Fibroblast of mammary gland (primary cell): ENCODE measurements at regions not wholly inside any gene's neighbourhood (a gene's known extent, or its start where the extent isn't known, plus 50 kb on each side); places are given as distances from the start of the nearest gene placed in this dataset.

ENCODE experiments used
- DNase-seq: peaks from one replicate; pipeline ENCODE4 v3.0.0-alpha.2; 2010; ENCODE audit warnings: low read depth
- H3K4me3 ChIP-seq: 2 replicates; pipeline ENCODE4 v1.5.1; 2011; ENCODE audit warnings: low read depth, mild to moderate bottlenecking, low read length, moderate library complexity; ENCODE audit not compliant: control insufficient read depth
- CTCF ChIP-seq: conservative IDR thresholded peaks from 2 replicates; pipeline ENCODE4 v1.5.1; 2011; ENCODE audit warnings: low read depth, low read length, inconsistent platforms; ENCODE audit not compliant: control insufficient read depth, insufficient read depth

GRCh38 chr21:34219334-34220060 lies 144.3 kb upstream of the KCNE2 start:
- no peak overlapping the region for H3K4me3 ChIP-seq
- DNase-seq = no peak
- TF ChIP-seq CTCF = no peak

GRCh38 chr21:34220556-34221195 lies 143.1 kb upstream of the KCNE2 start:
- no peak overlapping the region for H3K4me3 ChIP-seq
- no peak for DNase-seq
- no peak for TF ChIP-seq CTCF

- DNase-seq = no peak
- H3K4me3 ChIP-seq = no peak overlapping the region
These were observed 142.3 kb upstream of the KCNE2 start for GRCh38 chr21:34221331-34222030.

GRCh38 chr21:34222031-34222335 lies 141.8 kb upstream of the KCNE2 start:
- TF ChIP-seq CTCF = no peak
- no peak overlapping the region for H3K4me3 ChIP-seq
- no peak for DNase-seq

More at GRCh38 chr21:34221331-34222030, 142.3 kb upstream of the KCNE2 start:
- no peak for TF ChIP-seq CTCF

- no peak for TF ChIP-seq CTCF
- H3K4me3 ChIP-seq = no peak overlapping the region
- no peak for DNase-seq
These were observed 140.4 kb upstream of the KCNE2 start for GRCh38 chr21:34223376-34223775.

- peak; percentile 6 for DNase-seq
- TF ChIP-seq CTCF = no peak
- H3K4me3 ChIP-seq = no peak overlapping the region
These were observed 136.4 kb upstream of the KCNE2 start for GRCh38 chr21:34227386-34227852.
